ENCODE measurements at regions not wholly inside any gene's neighbourhood (a gene's known extent, or its start where the extent isn't known, plus 50 kb on each side); places are given as distances from the start of the nearest gene placed in this dataset.
"Not testable (repeated sequence)": the region's sequence is repeated elsewhere in the genome, so short reads cannot be mapped to it uniquely, and the experiment has no call there.

GRCh38 chr6:27190126-27190525 is 57.4 kb upstream of the PRSS16 start:
- DNase-seq (ENCODE audit: low read depth in 3 of 3): no peak

- DNase-seq (ENCODE audit: low read depth in 3 of 3): not testable (repeated sequence)
Observed at GRCh38 chr6:27194453-27194852, 53.0 kb upstream of the PRSS16 start.

GRCh38 chr6:27195547-27195946 is 52.0 kb upstream of the PRSS16 start:
- not testable (repeated sequence) for DNase-seq (ENCODE audit: low read depth in 3 of 3)

Data from stimulated activated CD4-positive, alpha-beta T cell treated with anti-CD3 and anti-CD28 coated beads, TNF-alpha, amount 100 ng/mL, for 48 hours (primary cell).